Activated T-helper 17 cell treated with anti-CD3 and anti-CD28 coated beads, Interleukin-2, amount 50 U/mL, for 72 hours (primary cell): ENCODE measurements at regions not wholly inside any gene's neighbourhood (a gene's known extent, or its start where the extent isn't known, plus 50 kb on each side); places are given as distances from the start of the nearest gene placed in this dataset.

Source experiments
- ATAC-seq: fragments of 150-1000 bp; cut with Tn5 transposase; replicated peaks from 2 replicates; pipeline ENCODE4 v1.10.0; 2021; ENCODE audit warnings: mild to moderate bottlenecking, moderate library complexity
- H3K27ac Mint-ChIP-seq: one replicate; pipeline ENCODE4 v1.8.0; 2022; ENCODE audit warnings: mixed read lengths
- H3K27me3 Mint-ChIP-seq: one replicate; pipeline ENCODE4 v1.8.0; 2022; ENCODE audit warnings: mixed read lengths
- H3K36me3 Mint-ChIP-seq: one replicate; pipeline ENCODE4 v1.8.0; 2022; ENCODE audit warnings: low read depth, mild to moderate bottlenecking, mixed read lengths
- H3K4me1 Mint-ChIP-seq: one replicate; pipeline ENCODE4 v1.8.0; 2022; ENCODE audit warnings: mixed read lengths
- H3K4me3 Mint-ChIP-seq: one replicate; pipeline ENCODE4 v1.8.0; 2022; ENCODE audit warnings: mild to moderate bottlenecking, mixed read lengths
- H3K9me3 Mint-ChIP-seq: one replicate; pipeline ENCODE4 v1.8.0; 2022; ENCODE audit warnings: mixed read lengths

DNA sequence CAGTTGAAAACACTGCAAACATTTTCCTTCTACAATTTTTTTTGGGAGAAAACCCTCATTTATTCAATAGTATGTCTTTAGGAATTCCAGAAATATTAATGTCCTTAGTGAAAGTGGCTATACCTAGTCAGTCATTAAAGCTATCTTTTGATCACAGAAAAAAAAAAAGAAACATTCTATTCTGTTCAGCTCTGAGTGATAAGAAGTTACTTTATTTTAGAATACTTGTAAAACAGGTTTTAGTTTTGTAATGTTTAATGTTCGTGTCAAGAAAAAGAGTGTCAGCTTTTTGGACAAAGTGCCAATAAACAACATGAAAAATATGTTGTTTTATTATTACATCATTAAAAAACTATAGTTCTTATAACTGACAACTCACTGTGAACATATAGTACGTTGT lies 240.4 kb downstream of the OGFRL1 start:
- Mint-ChIP-seq H3K27ac (no peak overlapping the region), H3K4me3 (no peak overlapping the region), H3K4me1 (no peaks in the 10 kb centered on the region), H3K9me3 (no peaks in the 10 kb centered on the region), H3K27me3 (peaks cover 6% of the 10 kb centered on the region), H3K36me3 (no peaks in the 10 kb centered on the region)
- no peak for ATAC-seq

DNA sequence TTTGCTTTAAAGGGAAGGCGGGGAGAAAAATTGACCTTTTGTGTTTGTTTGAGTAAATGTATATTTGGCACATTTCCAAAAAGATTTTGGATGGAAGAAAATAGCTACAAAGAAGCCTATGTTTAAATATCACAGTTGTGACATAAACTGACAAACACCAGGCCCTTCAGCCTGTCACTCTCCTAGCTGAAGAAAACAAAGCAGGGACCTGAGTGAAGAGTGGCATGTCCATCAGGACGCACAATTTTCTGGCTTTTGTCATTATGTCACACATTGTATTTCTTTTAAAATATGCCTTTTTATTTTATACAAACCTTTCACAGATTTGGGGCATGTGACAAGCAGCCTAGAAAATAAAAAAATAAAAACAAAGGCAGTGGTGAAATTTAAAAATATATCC lies 241.2 kb downstream of the OGFRL1 start:
- no peaks in the 10 kb centered on the region for H3K9me3 Mint-ChIP-seq
- H3K36me3 Mint-ChIP-seq, result no peaks in the 10 kb centered on the region
- H3K27me3 Mint-ChIP-seq, result peaks cover 7% of the 10 kb centered on the region
- no peak overlapping the region for H3K4me3 Mint-ChIP-seq
- ATAC-seq, result no peak
- no peak overlapping the region for H3K27ac Mint-ChIP-seq
- H3K4me1 Mint-ChIP-seq, result no peaks in the 10 kb centered on the region

DNA sequence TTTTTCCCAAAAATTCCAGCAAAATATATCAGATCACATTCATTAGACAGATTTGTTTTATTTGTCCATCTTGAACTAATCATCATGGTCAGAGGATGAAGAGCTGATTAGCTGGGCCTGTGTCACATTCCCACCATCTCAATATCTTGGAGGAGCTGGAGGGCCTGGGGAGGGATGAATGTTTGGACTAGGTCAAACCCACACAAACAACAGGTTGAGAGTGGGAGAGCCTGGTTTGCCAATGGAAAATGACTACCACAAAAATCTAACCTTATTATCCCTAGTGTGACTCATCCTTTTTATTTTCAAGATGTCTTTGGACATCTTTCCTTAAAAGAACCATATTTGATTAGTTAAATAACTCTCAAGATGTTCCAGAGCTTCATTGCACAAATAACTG lies 242.4 kb downstream of the OGFRL1 start:
- Mint-ChIP-seq H3K9me3 (no peaks in the 10 kb centered on the region), H3K36me3 (no peaks in the 10 kb centered on the region), H3K27me3 (peaks cover 8% of the 10 kb centered on the region), H3K27ac (no peak overlapping the region), H3K4me3 (no peak overlapping the region), H3K4me1 (no peaks in the 10 kb centered on the region)
- no peak for ATAC-seq

DNA sequence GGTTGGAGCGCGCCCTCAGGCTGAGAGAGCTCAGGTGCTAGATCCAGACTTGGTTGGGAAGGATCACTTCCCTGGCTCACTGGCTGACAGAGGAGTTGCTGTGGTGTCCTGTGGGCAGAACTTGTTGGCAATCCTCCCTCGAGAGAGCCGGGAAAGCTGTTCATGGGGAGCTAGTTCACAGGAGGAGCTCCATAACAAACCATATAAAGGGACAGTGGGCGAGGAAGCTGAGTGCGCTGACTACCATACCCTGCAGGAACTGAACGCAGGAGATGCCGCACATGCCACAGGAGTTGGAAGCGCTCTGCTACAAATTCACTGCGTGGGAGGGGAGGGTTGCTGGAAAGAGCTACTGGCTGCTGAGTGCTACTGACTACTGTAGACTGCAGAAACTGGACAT lies 243.2 kb downstream of the OGFRL1 start:
- H3K9me3 Mint-ChIP-seq, result no peaks in the 10 kb centered on the region
- no peak overlapping the region for H3K4me3 Mint-ChIP-seq
- H3K36me3 Mint-ChIP-seq, result no peaks in the 10 kb centered on the region
- H3K4me1 Mint-ChIP-seq, result no peaks in the 10 kb centered on the region
- ATAC-seq, result peak; percentile 12
- H3K27me3 Mint-ChIP-seq, result peaks cover 8% of the 10 kb centered on the region
- H3K27ac Mint-ChIP-seq, result no peak overlapping the region

DNA sequence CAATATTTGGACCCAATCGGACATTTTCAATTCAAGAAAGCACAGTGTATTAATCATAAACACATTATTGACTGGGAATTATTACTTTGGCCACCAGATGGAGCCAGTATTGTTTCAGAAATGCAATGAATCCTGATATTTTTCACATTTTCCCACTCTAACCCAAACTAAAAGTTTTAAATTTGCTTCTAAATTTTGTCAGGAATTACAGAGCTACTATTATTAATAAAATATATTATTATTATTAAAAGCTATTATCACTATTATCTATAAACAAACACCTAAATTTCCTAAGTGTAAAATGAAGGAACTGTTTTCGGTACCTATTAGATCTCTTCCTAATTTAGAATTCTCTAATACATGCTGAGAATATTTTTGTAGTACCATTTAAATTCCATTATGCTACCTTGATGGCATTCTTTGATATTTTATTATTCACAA lies 245.3 kb downstream of the OGFRL1 start:
- Mint-ChIP-seq H3K27ac (no peak overlapping the region), H3K4me1 (no peaks in the 10 kb centered on the region), H3K9me3 (no peaks in the 10 kb centered on the region), H3K4me3 (no peak overlapping the region), H3K27me3 (peaks cover 8% of the 10 kb centered on the region), H3K36me3 (no peaks in the 10 kb centered on the region)
- no peak for ATAC-seq

DNA sequence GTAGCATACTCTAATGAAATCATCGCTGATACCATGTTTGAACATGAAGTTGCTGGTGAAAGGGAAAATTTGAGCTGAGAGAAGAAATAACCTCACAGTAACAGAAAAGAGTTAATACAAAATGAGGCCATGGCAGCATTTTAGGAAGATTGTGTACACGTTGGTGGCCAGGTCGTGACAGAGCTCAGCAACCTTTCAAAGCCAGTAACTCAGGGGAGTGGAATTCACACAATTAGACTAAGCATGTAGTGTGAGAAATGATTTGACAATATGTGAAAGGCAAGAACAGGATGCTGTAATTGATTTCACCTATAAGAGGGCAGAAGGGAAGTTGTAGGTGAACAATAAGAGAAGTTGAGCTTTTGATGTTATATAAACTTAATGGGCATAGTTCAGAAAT lies 246.3 kb downstream of the OGFRL1 start:
- H3K27ac Mint-ChIP-seq, result no peak overlapping the region
- H3K9me3 Mint-ChIP-seq, result no peaks in the 10 kb centered on the region

DNA sequence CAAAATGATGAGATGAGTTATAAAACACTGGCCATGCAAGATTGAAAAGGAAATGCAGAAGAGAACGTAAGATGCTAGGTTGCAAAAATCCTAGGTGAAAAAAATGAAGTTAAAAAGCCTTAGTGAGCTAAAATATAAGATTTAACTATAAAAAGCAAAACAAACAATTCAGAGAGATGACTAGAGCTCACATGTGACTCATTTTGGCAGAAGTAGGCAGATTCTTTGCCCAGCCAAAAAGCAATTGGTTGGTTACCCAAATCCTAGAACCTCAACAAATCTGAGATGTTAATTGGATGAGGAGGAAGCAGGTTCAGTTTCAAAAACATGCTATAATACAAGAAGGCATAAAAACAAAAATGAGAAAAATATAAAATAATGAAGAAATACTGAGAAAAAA lies 249.1 kb downstream of the OGFRL1 start:
- no peaks in the 10 kb centered on the region for H3K9me3 Mint-ChIP-seq

More for the DNA sequence above, 246.3 kb downstream of the OGFRL1 start:
- ATAC-seq, result no peak
- Mint-ChIP-seq H3K4me3 (no peak overlapping the region), H3K4me1 (no peaks in the 10 kb centered on the region), H3K36me3 (no peaks in the 10 kb centered on the region), H3K27me3 (peaks cover 8% of the 10 kb centered on the region)

DNA sequence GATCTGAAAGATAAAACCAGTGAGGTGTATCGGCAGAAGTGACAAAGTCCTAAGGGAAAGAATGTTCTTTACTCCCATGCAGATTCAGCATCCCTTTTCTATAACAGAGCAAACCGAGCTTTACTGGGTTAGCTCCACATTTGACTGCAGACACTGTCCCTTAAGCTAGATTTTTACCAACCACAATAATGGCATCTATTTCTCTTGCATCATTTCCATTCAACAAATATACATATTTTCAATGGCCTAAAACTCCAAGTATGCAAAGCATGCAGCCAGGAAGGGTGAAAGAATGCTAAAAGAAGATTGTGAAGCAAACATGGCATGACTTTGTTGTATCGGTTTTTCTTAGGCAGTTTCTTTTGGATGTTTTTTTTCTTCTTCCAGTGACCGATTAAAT lies 255.4 kb downstream of the OGFRL1 start:
- H3K9me3 Mint-ChIP-seq, result no peaks in the 10 kb centered on the region
- H3K4me3 Mint-ChIP-seq, result no peak overlapping the region
- no peak for ATAC-seq
- no peak overlapping the region for H3K27ac Mint-ChIP-seq
- peaks cover 2% of the 10 kb centered on the region for H3K27me3 Mint-ChIP-seq
- H3K4me1 Mint-ChIP-seq, result no peaks in the 10 kb centered on the region
- H3K36me3 Mint-ChIP-seq, result no peaks in the 10 kb centered on the region

More for the DNA sequence above, 249.1 kb downstream of the OGFRL1 start:
- peaks cover 5% of the 10 kb centered on the region for H3K27me3 Mint-ChIP-seq
- no peaks in the 10 kb centered on the region for H3K36me3 Mint-ChIP-seq
- H3K4me3 Mint-ChIP-seq, result no peak overlapping the region
- no peak overlapping the region for H3K27ac Mint-ChIP-seq
- ATAC-seq, result no peak
- H3K4me1 Mint-ChIP-seq, result no peaks in the 10 kb centered on the region

DNA sequence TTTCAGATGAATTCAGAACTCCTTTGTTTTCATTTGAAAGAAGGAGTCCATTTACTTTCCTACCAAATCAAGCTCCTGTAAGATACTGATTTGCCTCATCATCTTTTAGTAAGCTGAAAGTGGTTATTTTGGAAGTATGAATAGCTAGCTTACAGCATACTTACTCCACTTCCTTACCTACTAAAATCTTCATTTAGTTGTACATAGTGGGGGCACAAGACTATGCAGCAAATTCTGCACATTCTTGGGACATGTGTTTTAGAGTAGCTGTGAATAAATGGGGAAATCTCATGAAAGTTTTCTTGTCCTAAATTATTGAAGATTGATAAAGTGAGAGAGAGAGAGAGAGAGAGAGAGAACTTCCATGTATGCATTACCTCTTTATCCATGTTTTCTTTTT lies 256.3 kb downstream of the OGFRL1 start:
- no peaks in the 10 kb centered on the region for H3K9me3 Mint-ChIP-seq
- H3K4me1 Mint-ChIP-seq, result no peaks in the 10 kb centered on the region
- peaks cover 2% of the 10 kb centered on the region for H3K27me3 Mint-ChIP-seq
- no peaks in the 10 kb centered on the region for H3K36me3 Mint-ChIP-seq
- no peak for ATAC-seq
- no peak overlapping the region for H3K27ac Mint-ChIP-seq
- no peak overlapping the region for H3K4me3 Mint-ChIP-seq

DNA sequence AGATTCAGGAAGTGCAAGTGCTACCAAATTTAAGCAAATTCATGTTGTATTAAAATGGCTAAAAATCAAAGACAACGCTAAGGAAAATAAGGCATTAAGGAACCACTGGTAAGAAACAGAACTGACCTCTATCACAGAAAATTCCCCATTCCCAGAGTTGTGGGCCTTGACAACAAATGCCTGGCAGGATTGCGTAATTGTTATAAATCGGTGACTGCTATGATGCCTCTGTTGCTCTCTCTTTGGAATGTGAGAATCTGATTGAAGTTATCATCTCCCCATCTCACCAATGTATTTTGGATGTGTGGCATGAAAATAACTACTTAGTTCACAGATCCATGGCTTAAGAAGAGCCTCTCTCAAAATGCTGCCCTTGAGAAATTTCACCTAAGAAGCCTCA lies 257.3 kb downstream of the OGFRL1 start:
- Mint-ChIP-seq H3K27ac (no peak overlapping the region), H3K9me3 (no peaks in the 10 kb centered on the region), H3K27me3 (peaks cover 2% of the 10 kb centered on the region), H3K36me3 (no peaks in the 10 kb centered on the region), H3K4me1 (no peaks in the 10 kb centered on the region), H3K4me3 (no peak overlapping the region)
- no peak for ATAC-seq

DNA sequence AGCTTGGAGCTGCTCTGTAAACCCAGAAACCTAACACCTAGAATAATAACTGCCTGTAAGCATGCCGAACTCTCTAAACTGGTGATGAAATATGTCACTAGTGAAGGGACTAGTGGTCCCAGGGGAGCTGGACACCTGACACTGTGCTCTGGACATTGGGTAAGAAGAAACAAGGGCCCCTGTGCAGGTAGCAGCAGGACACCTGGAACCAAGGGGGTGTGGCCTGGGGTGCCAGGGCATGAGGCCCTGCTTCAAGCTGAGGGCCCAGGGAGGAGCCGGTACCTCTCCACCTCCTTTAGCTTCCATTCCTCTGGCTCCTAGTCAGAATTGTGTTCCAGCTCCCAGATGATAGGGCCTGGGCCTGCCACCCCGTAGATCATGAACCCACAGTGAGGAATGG lies 263.2 kb downstream of the OGFRL1 start:
- no peak overlapping the region for H3K4me3 Mint-ChIP-seq
- no peak for ATAC-seq
- H3K36me3 Mint-ChIP-seq, result no peaks in the 10 kb centered on the region
- peaks cover 8% of the 10 kb centered on the region for H3K9me3 Mint-ChIP-seq
- H3K27me3 Mint-ChIP-seq, result peaks cover 5% of the 10 kb centered on the region
- H3K4me1 Mint-ChIP-seq, result no peaks in the 10 kb centered on the region
- H3K27ac Mint-ChIP-seq, result no peak overlapping the region

DNA sequence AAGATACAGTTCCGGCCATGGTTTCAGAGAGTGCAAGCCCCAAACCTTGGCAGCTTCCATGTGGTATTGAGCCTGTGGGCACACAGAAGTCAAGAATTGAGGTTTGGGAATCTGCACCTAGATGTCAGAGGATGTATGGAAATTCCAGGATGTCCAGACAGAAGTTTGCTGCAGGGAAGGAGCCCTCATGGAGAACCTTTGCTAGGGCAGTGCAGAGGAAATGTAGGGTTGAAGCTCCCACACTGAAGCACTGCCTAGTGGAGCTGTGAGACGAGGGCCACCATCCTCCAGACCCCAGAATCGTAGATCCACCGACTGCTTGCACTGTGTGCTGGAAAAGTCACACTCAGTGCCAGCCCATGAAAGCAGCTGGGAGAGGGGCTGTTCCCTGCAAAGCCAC lies 267.5 kb downstream of the OGFRL1 start:
- Mint-ChIP-seq H3K9me3 (peaks cover 26% of the 10 kb centered on the region), H3K27me3 (peaks cover 8% of the 10 kb centered on the region), H3K27ac (no peak overlapping the region), H3K4me3 (no peak overlapping the region), H3K36me3 (no peaks in the 10 kb centered on the region), H3K4me1 (no peaks in the 10 kb centered on the region)
- no peak for ATAC-seq

DNA sequence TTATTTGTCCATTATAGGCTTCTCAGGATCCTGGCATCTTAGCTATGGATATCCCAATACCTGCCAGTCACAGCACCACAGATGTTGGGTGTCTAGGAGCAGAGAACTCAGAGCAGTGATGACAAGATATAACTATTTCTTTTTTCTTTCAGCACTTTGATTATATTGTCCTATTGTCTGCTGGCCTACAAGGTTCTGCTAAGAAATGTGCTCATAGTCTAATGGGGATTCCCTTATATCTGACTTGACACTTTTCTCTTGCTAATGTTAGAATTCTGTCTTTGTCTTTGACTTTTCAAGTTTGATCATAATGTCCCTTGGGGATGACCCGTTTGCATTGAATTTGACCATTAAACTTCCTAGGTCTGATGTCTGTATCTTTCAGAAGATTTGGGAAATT lies 270.4 kb downstream of the OGFRL1 start:
- peaks cover 23% of the 10 kb centered on the region for H3K9me3 Mint-ChIP-seq
- no peak overlapping the region for H3K27ac Mint-ChIP-seq
- no peak for ATAC-seq
- H3K4me1 Mint-ChIP-seq, result no peaks in the 10 kb centered on the region
- no peak overlapping the region for H3K4me3 Mint-ChIP-seq
- H3K36me3 Mint-ChIP-seq, result no peaks in the 10 kb centered on the region
- peaks cover 8% of the 10 kb centered on the region for H3K27me3 Mint-ChIP-seq

DNA sequence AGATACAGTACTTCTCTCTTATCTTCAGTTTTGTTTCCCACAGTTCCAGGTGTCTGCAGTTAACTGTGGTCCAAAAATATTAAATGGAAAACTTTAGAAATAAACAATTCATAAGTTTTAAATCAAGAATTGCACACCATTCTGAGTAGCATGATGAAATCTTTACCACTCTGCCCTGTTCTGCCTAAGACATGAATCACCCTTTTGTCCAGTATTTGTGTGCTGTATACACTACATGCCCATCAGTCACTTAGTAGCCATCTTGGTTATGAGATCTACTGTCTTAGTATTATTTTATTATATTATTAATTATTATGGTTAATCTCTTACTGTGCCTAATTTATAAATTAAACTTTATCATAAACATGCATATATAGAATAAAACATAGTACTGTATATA lies 279.0 kb downstream of the OGFRL1 start:
- no peaks in the 10 kb centered on the region for H3K36me3 Mint-ChIP-seq
- no peak for ATAC-seq
- H3K27me3 Mint-ChIP-seq, result no peaks in the 10 kb centered on the region
- H3K4me1 Mint-ChIP-seq, result no peaks in the 10 kb centered on the region
- H3K4me3 Mint-ChIP-seq, result no peak overlapping the region
- H3K27ac Mint-ChIP-seq, result no peak overlapping the region
- no peaks in the 10 kb centered on the region for H3K9me3 Mint-ChIP-seq

DNA sequence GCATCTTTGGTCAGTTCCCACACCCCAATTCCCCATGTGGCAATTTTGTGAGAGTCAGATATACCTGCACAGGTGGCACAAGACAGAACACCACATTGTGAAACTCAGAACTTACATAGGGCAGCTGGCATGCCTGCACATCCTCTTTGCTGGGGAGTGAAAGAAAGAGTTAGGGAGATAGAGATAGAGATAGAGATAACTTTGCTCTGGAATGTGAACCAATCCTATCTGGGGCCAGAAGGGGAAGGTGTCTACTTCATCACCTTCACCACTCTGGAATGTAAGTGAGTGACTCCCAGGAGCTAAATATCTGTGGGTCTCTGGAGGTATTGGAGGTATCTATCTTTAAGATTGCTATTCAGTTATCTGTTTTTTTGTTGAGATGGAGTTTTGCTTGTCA lies 289.2 kb downstream of the OGFRL1 start:
- Mint-ChIP-seq H3K4me1 (no peaks in the 10 kb centered on the region), H3K27me3 (no peaks in the 10 kb centered on the region), H3K36me3 (no peaks in the 10 kb centered on the region), H3K27ac (no peak overlapping the region), H3K4me3 (no peak overlapping the region), H3K9me3 (no peaks in the 10 kb centered on the region)
- ATAC-seq, result no peak

DNA sequence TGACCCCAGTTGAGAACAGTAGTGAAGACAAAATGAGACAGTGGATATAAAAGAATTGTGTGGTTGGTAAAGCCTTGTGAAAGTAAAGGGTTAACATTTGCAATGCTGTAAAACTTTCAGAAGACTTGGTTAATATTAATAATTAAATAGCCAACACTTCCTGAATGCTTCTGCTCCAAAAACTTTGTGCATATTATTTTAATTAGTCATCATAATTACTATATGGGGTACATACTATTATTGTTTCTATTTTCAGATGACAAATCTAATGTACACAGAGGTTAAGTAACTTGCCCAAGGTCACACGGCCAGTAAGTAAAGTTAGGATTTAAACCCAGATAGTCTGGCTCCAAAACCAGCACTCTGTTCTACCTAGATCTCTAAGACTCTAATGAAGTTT lies 291.3 kb downstream of the OGFRL1 start:
- Mint-ChIP-seq H3K27me3 (no peaks in the 10 kb centered on the region), H3K4me1 (no peaks in the 10 kb centered on the region), H3K36me3 (no peaks in the 10 kb centered on the region), H3K9me3 (peaks cover under 1% of the 10 kb centered on the region), H3K4me3 (no peak overlapping the region), H3K27ac (no peak overlapping the region)
- no peak for ATAC-seq
